Thymus (tissue), 11 donors: ENCODE measurements at regions not wholly inside any gene's neighbourhood (a gene's known extent, or its start where the extent isn't known, plus 50 kb on each side); places are given as distances from the start of the nearest gene placed in this dataset.

ENCODE experiments used
- DNase-seq, 9 donors: peaks; one replicate each; pipeline ENCODE4 v3.0.0-alpha.2; 2013; ENCODE audit warnings: low spot score in 9 of 9, low read depth in 6 of 9, missing footprints in 1 of 9
- H3K27ac ChIP-seq, 2 donors: one replicate each; pipeline ENCODE4 v1.5.1; 2013; ENCODE audit warnings: control low read depth in 1 of 2, low read depth in 1 of 2, low read length in 1 of 2, mild to moderate bottlenecking in 1 of 2, moderate library complexity in 1 of 2
- H3K27me3 ChIP-seq, 2 donors: one replicate each; pipeline ENCODE4 v1.5.1; 2013; ENCODE audit warnings: low read length in 1 of 2; ENCODE audit not compliant: control insufficient read depth in 2 of 2, insufficient read depth in 1 of 2
- H3K36me3 ChIP-seq, 2 donors: one replicate each; pipeline ENCODE4 v1.5.1; 2013; ENCODE audit warnings: low read length in 1 of 2, mild to moderate bottlenecking in 1 of 2, moderate library complexity in 1 of 2; ENCODE audit not compliant: control insufficient read depth in 2 of 2, insufficient read depth in 2 of 2
- H3K4me1 ChIP-seq, 2 donors: one replicate each; pipeline ENCODE4 v1.5.1; 2013; ENCODE audit warnings: low read length in 2 of 2; ENCODE audit not compliant: control insufficient read depth in 2 of 2, insufficient read depth in 2 of 2
- H3K4me3 ChIP-seq, 2 donors: one replicate each; pipeline ENCODE4 v1.5.1; 2013; ENCODE audit warnings: low read length in 2 of 2, control low read depth in 1 of 2, mild to moderate bottlenecking in 1 of 2
- H3K9me3 ChIP-seq, 2 donors: one replicate each; pipeline ENCODE4 v1.5.1; 2013; ENCODE audit warnings: low read length in 1 of 2, mild to moderate bottlenecking in 1 of 2; ENCODE audit not compliant: control insufficient read depth in 2 of 2, insufficient read depth in 1 of 2
- WGBS: extraction: QIAGEN DNeasy Blood & Tissue Kit; methylation state at CpG from one replicate; pipeline ENCODE4 v1.1.7; 2013; 5-methylcytosine and 5-hydroxymethylcytosine counted together
- donor health status: healthy.

DNA sequence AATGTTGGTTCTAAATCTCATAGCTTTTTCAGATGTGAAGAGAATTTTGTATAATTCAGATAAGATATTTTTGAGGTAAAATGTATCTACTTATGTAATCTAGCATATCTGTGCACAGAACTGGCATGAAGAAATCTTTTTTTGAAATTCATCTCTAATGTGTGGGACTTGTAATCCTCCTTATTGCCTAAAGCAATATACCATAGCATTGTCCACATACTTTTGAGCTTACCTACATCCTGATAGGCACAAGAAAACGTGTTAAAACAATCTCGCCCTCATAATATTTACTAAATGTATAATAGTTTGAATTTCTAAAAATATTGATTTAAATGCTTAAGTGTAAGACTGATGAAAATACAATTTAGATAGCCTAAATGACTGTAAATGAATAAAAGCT lies 1686.5 kb upstream of the ACO1 start:
- no peaks in the 10 kb centered on the region for H3K36me3 ChIP-seq
- H3K27me3 ChIP-seq, result no peaks in the 10 kb centered on the region
- H3K4me1 ChIP-seq, result no peaks in the 10 kb centered on the region
- no peak overlapping the region for H3K27ac ChIP-seq
- WGBS, result 79% methylated on average over 2 of the region's 2 CpGs
- DNase-seq, result no peak
- no peak overlapping the region for H3K4me3 ChIP-seq
- no peaks in the 10 kb centered on the region for H3K9me3 ChIP-seq

DNA sequence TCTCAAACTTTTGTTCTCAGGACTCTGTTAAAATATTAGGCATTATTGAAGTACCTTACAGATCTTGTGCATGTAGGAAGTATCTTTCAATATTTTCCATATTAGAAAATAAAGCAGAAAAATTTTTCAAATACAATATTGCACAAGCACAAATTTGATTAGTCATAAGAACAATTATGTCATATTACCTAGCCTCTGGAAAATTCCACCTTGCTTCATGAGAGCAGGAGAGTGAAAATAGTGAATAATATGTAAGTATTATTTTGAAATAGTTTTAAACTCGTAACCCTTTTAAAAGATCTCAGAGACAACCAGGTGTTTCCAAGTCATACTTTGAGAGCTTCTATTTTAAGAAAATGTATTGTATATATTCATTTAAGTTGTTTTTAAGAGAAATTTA lies 1672.9 kb upstream of the ACO1 start:
- 97% methylated on average over 1 of the region's 1 CpG for WGBS

DNA sequence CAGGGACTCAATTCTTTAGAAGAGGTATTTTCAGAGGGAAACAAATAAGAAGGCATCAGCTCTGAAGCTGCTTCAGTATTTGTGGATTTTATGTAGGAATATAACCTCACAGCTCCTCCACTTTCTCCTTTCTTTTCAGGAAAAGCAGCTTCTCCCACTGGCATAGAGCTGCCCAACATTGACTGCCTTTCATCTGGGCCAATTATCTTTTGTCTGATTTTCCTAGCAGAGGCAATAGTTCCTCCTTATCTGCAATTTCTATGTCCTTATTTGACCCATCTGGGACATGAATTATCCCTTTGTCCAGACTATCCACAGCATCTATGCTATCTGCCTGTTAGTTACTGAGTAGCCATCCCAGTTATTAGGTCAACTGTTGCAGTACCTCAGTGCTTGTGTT lies 1671.2 kb upstream of the ACO1 start:
- no peaks in the 10 kb centered on the region for H3K27me3 ChIP-seq
- H3K27ac ChIP-seq, result no peak overlapping the region
- H3K36me3 ChIP-seq, result no peaks in the 10 kb centered on the region
- no peak overlapping the region for H3K4me3 ChIP-seq
- no peak for DNase-seq
- H3K9me3 ChIP-seq, result no peaks in the 10 kb centered on the region
- no peaks in the 10 kb centered on the region for H3K4me1 ChIP-seq

More for the DNA sequence above, 1672.9 kb upstream of the ACO1 start:
- H3K9me3 ChIP-seq, result no peaks in the 10 kb centered on the region
- no peak for DNase-seq
- H3K4me3 ChIP-seq, result no peak overlapping the region
- H3K27ac ChIP-seq, result no peak overlapping the region
- no peaks in the 10 kb centered on the region for H3K36me3 ChIP-seq
- no peaks in the 10 kb centered on the region for H3K27me3 ChIP-seq
- H3K4me1 ChIP-seq, result no peaks in the 10 kb centered on the region

DNA sequence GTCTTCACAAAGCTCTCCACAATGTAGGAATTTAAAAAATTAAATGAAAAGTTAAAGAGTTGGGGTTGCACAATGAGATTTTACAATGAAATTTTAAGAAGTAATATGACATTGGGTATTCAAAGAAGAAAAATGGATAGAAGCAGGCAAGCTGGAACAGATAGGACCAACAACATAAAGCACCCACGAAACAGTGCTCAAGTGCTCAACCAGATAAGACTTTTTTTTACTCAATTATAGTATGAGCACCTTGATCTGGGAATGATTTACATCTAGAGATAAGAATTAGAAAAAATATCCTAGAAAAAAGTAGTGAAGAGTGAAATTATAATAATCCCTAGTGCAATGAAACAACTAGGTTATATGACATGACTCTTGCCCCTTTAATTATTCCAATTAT lies 1670.1 kb upstream of the ACO1 start:
- Histone ChIP-seq H3K4me3 (no peak overlapping the region), H3K27ac (no peak overlapping the region), H3K27me3 (no peaks in the 10 kb centered on the region), H3K4me1 (no peaks in the 10 kb centered on the region), H3K36me3 (no peaks in the 10 kb centered on the region), H3K9me3 (no peaks in the 10 kb centered on the region)
- DNase-seq, result no peak
- 74% methylated on average over 1 of the region's 1 CpG for WGBS

DNA sequence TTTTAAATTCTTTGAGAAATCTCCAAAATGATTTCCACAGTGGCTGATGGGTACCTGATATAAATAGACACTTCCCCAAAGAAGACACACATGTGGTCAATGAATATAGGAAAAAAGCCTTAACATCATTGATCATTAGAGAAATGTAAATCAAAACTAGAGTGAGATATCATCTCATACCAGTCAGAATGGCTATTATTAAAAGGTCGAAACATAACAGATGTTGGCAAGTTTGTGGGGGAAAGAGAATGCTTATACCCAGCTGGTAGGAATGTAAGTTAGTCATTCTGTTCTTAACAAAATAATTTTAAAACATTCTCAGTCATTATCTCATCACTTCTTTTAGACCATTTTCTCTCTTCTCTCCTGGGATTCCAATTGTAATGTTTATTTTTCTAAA lies 1666.0 kb upstream of the ACO1 start:
- Histone ChIP-seq H3K27me3 (no peaks in the 10 kb centered on the region), H3K36me3 (no peaks in the 10 kb centered on the region), H3K4me1 (no peaks in the 10 kb centered on the region), H3K27ac (no peak overlapping the region), H3K4me3 (no peak overlapping the region), H3K9me3 (no peaks in the 10 kb centered on the region)
- WGBS, result 89% methylated on average over 1 of the region's 1 CpG
- DNase-seq, result no peak

DNA sequence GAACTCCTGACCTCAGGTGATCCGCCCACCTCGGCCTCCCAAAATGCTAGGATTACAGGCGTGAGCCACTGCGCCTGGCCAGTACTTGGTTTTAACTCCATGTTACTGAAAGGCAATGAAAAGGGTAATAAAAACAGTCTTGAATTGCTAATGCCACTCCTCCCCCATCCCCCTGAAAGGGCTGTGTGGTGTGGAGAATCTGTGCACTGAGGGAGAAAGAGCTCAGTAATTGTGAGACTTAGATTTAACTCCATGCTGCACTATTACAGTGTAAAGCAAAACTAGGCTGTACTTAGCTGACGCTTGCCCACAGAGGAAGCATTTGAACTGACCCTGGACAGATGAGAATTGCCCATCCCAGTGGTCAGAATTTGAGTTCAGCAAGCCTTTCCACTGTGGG lies 1662.4 kb upstream of the ACO1 start:
- Histone ChIP-seq H3K27ac (no peak overlapping the region), H3K4me1 (no peaks in the 10 kb centered on the region), H3K9me3 (no peaks in the 10 kb centered on the region), H3K4me3 (no peak overlapping the region), H3K27me3 (no peaks in the 10 kb centered on the region), H3K36me3 (no peaks in the 10 kb centered on the region)
- WGBS, result 91% methylated on average over 5 of the region's 5 CpGs
- DNase-seq, result no peak

DNA sequence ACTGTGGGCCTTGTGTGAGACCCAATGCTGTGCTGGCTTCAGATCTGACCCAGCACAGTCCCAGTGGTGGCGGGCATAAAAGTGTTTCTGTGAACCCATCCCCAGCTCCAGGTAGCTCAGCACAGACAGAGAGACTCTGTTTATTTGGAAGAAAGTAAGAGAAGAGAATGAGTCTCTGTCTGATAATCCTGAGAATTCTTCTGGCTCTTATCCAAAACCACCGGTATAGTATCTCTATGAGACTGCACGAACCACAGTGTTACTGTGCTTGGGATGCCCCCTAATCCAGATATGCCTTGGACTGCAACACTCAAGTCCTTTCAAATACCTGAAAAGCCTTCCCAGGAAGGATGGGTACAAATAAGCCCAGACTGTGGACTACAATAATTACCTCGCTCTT lies 1660.8 kb upstream of the ACO1 start:
- H3K9me3 ChIP-seq, result no peaks in the 10 kb centered on the region
- H3K4me3 ChIP-seq, result no peak overlapping the region
- H3K27me3 ChIP-seq, result no peaks in the 10 kb centered on the region
- no peaks in the 10 kb centered on the region for H3K4me1 ChIP-seq
- no peak for DNase-seq
- WGBS, result 93% methylated on average over 4 of the region's 4 CpGs
- H3K36me3 ChIP-seq, result no peaks in the 10 kb centered on the region
- no peak overlapping the region for H3K27ac ChIP-seq

DNA sequence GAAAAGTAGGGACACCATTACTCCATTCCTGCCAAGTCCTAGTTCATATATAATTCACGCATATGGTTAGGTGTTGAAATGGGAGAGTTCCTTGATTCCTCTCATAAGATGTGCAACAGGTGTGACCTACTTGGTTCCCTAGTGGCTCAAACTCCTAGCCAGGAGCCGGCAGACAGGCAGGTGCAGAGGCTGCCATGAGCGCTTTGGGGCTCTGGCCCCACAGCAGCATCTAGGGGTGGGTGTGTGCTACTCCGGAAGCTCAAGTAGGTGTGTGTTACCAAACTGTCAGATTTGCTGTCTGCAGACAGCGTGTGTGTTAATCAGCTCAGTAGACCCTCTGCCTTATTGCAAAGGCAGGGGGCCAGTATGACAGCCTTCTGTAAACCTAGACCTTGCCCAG lies 1652.4 kb upstream of the ACO1 start:
- H3K36me3 ChIP-seq, result no peaks in the 10 kb centered on the region
- WGBS, result 88% methylated on average over 5 of the region's 5 CpGs
- no peaks in the 10 kb centered on the region for H3K9me3 ChIP-seq
- no peaks in the 10 kb centered on the region for H3K27me3 ChIP-seq
- H3K4me1 ChIP-seq, result no peaks in the 10 kb centered on the region
- no peak overlapping the region for H3K4me3 ChIP-seq
- no peak overlapping the region for H3K27ac ChIP-seq
- no peak for DNase-seq

DNA sequence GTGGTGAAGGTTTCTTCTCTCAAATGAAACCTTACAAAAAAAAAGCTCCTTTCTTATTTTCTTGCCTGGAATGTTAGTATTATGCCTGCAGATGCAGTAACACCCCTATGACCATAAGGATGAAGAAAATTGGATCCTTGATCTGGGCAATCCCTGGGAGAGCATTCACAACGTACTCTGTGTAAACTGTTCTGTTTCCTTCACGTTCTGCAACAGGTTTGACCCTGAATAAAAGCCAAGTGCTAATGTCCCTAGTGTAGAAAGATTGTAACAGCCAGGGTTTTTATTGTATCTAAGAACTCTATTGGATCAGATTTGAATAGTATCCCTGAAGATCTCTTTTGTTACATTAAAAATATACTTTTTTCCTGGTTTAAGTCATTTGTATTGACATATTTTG lies 1639.6 kb upstream of the ACO1 start:
- no peak for DNase-seq
- H3K4me1 ChIP-seq, result no peaks in the 10 kb centered on the region

DNA sequence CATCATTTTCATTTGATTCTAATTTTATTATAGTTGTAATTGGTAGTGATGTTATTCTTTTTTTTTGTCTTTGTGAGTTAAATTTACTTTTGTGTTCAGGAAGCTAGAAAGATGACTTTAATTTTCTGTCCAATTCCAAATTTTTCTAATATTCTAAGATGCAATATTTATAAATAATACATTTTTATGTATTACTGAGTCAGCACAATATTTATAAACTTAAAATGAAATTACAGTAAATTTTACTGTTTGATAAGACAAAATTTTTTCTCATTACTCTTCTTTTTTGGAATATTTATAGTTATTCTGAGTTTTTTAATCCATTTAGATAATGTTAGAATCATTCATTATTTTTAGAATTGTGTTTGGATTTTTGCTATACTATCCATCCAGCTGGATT lies 1637.9 kb upstream of the ACO1 start:
- Histone ChIP-seq H3K27ac (no peak overlapping the region), H3K4me3 (no peak overlapping the region), H3K9me3 (no peaks in the 10 kb centered on the region), H3K36me3 (no peaks in the 10 kb centered on the region), H3K4me1 (no peaks in the 10 kb centered on the region), H3K27me3 (no peaks in the 10 kb centered on the region)
- DNase-seq, result no peak

More for the DNA sequence above, 1639.6 kb upstream of the ACO1 start:
- no peaks in the 10 kb centered on the region for H3K27me3 ChIP-seq
- H3K27ac ChIP-seq, result no peak overlapping the region
- no peak overlapping the region for H3K4me3 ChIP-seq
- no peaks in the 10 kb centered on the region for H3K36me3 ChIP-seq
- H3K9me3 ChIP-seq, result no peaks in the 10 kb centered on the region
- WGBS, result 87% methylated on average over 2 of the region's 2 CpGs
